Right kidney (tissue), 1 donor: ENCODE measurements at regions not wholly inside any gene's neighbourhood (a gene's known extent, or its start where the extent isn't known, plus 50 kb on each side); places are given as distances from the start of the nearest gene placed in this dataset.

Experiments used
- DNase-seq: peaks from one replicate; pipeline ENCODE4 v3.0.0-alpha.2; 2016

DNA sequence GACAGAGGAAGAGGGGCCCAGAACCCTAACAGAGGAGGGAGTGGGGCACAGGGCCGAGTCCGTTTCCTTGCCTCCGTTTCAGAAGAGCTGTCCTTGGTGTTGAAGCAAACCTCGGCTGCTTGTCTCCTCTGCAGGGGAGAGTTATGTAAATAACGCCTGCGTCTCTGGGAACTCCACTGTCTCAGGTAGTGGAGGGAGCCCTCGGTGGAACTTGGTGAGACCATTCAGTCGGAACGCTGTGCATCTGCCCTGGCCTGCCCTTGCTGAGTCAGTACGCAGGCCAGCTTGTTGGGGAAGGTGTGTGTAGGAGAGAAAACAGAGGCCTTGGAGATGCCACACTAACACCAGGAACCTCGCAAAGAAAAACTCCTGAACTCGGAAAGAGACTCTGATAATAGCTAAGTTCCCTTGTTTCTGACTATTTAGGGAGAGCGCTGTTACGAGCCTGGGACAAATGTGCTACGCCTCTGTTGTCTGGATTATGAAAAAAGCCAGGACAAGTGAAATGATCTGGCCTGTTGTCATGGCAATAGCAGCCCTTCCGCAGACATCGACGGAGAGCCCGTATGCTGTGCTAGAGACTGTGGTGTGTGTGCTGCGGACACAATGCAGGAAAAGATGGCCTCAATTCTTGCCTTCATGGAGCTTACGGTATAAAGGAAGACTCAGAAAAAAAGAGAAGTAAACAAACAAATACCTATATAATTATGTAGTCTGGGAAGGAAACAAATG, 94.6 kb upstream of the AKT3 start:
- peak; percentile 50 for DNase-seq

DNA sequence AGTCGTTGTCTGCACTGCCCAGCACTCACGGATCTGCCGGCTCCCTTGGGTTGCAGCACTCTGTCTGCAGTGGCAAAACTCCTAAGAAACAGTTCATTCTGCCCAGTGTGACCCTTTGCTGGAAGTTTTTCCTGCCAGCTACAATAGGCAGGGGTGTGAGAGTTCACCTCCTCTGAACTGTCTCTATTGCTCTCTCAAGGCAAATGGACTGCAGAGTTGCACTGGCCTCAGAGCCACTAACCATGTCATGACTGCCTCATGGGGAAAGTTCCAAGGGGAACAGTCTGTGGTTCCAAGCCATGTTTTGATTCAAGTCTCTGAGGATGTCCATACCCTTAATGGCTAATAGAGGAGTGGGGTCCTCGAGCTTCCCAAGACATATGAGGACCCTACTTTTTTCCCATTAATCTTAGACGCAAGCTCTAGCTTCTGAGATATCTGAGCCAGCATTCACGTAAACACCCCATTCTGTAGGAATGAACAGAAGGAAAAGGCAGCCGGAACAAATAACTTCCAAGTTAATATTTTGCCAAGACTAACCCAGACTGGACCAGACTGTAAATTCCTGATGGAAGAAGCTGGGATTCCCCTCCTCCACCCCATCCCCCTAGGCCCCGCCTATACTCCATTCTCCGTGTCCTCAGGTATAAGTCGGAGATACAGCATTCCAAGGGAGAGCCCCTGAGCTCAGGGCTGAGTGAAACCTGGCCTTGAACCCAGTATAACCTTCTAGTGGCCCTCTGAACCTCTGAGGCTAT, 93.8 kb upstream of the AKT3 start:
- DNase-seq, result peak; percentile 17

DNA sequence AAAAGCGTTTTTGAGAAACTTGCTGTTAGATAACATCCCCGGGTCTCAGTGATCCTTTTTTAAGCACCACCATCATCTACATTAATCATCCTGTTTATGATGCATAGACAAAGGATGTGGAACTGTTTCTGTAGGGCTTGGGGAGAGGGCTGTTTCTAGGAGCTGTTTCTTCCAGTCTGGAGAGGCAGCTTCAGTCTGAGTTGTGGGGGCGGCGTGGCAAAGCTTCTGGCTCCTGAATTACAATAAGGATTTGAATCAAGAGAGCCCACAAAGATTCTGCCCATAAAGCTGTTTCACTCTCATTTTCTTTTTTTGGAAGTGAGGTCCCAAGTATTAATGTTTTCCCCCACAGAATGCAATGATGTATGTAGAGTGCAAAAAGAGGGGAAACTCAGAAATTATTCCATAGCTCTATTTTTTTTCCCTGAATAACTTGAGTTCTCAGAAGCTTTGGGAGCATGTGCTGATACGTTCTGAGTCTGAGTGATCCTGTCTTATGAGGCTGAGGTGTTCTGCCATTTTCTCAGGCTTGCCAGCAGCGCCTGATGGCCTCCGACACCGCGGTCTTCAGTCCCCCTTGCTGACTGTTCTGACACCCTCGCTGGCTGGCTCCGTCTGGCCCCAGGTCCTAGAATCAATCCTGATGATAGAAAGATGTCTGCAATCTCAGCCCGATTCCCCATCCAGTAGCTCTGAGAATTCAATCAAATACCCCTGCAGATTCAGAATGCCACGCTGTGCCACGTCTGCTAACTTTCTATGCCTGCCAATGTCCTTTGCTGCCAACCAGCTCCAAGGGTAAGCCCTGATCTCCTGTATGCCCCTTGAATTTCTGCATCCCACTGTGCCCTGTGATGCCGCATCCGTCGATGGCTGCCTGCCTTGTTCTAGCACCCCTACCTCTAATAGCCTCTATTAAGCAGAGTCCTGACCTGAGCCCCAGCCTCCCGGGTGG, 92.4 kb upstream of the AKT3 start:
- DNase-seq, result no peak

DNA sequence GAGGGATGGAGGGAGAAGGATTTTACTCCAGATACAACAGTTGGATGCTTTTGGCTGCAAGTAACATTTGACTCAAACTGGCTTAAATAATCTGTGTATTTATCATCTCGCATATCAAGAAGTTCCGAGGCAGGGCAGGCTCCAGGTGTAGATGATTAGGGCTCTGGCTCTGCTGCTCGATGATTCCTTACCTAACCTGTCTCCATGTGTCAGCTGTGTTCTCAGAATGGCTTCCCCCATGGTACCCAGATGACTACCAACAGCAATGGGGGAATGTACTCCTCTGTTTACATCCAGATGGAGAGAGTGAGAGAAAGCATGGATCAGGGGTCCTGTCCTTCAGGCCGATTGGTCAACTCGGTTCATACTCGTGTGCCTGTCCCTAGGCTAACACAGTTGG, 90.4 kb upstream of the AKT3 start:
- DNase-seq, result no peak

DNA sequence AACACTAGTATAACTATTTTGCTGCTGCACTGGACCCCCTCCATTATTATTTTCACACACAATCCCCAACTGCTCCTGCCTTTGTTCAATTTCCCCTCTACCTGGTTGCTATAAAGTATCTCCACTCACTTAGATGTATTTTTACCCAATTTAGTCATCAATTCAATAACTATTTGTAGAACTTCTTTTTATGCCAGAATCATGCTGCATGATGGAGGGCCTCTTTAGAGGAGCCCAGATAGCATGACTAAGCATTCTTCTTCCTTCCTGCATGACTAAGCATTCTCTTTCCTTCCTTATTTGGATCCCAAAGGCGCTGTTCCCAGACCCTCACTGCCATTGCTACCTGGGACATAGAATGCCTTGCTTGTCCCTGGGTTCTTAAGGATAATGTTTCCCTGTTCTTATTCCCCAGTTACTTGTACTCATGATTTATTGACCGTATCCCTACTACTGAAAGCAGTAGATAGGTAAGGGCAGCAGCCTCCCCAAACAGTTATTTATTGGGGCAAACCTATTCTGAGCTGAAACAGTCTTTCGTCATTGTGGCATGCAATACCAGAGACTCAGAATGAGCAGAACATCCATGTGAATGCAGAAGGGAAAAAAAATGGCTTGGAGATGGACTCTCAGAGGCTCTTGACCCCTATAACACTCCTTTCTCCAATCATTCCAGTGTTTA, 89.3 kb upstream of the AKT3 start:
- no peak for DNase-seq

DNA sequence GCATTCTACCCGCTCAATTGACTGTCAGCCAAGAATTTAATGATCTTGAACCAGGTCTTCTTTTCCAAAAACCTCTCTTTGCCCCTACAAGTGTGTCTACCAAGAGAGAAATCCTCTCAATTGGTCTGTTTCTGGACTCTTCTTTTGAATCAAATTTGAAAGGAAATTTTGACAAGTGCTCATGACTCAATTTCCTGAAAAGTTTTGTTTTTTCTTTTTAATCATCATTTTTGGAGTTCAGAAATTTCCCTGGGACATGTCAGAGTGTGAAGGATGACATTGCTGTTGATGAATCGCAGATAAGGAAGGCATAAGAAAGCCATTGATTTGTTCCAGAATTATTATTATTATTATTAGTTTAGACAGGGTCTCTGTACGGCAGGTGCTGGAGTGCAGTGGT, 88.2 kb upstream of the AKT3 start:
- no peak for DNase-seq

DNA sequence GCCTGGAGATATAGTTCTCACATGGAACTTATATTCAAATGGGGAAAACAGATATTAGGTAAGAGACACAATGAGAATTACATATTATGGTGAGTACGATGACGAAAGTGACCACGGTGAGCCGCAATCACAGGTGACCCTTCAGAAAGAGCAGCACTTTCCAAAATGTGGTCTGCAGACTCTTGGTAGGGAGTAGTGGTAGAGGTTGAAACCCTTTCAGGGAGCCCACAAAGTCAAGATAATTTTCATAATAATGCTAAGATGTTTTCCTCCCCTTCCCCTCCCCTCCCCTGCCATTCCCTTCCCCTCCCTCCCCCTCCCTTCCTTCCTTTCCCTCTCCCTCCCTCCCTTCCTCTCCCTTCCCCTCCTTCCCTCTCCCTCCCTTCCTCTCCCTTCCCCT, 83.5 kb upstream of the AKT3 start:
- DNase-seq, result no peak

DNA sequence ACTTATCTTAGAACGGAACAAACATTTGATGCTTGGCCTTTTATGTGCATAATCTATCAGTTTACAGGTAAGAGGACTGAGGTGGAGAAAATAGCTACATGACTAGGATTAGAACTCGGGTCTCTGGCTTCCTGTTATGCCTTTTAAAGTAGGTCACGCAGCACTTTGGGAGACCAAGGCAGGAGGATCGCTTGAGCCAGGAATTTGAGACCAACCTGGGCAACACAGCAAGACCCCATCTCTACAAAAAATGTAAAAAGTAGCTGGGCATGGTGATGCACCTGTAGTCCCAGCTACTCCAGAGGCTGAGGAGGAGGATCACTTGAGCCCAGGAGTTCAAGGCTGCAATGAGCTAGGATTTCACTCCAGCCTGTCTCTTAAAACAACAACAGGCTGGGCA, 81.9 kb upstream of the AKT3 start:
- DNase-seq, result no peak

DNA sequence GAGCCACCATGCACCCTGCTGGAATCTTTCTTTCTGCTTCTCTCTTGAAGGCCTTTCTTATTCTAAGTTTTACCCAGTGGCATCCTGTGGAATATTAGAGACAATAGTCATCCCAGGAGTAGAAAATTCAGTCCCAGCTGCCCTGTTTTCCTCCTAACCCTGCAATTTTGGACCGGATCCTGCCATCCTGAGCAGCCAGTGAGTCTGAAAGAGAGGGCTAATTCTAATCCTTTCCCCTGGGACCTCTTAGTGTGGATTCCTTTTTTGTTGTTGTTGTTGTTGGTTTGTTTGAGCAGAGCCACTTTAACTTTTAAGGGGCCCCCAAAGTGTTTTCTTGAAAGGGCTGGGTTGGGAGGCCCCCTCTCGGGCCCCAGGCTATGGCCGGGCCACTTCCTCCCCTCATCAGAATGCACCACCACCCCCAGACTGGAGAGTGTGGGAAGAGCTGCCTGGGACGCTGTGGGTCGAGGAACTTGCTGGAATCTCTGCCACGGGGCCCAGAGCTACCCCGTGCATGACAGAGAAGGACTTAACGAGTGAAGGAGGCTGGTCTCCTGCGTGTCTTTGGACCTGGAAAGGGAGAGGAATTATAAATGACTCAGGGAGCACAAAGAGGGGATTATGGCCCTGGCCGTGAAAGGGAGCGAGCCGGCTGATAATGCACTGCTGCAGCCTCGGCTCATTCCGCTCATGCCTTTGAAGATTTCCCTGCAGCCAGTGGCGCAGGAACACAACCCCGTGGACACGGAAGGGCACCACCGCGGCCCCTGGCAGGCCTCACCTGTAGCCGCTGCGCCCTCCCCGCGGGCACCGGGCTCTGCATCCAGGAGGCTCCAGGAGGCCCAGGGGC, 81.0 kb upstream of the AKT3 start:
- DNase-seq, result peak; percentile 31

DNA sequence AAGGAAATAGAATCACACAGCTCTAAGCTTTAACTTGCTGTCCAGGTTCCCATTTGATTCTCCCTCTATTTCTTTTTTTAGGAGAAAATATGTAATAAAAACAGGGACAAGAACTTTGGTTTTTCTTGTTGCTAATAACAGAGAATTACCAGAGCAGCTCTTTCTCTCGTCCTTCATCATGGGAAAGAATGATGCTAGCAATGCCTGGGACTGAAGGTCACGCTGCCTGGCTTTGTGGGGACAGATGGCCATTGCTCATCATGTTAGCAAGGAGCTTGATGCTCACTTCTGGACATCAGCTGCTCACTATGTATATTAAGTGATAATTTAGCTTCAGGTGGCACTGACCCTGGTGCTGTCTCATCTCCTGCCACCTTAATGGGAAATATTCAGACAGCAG, 77.3 kb upstream of the AKT3 start:
- no peak for DNase-seq

DNA sequence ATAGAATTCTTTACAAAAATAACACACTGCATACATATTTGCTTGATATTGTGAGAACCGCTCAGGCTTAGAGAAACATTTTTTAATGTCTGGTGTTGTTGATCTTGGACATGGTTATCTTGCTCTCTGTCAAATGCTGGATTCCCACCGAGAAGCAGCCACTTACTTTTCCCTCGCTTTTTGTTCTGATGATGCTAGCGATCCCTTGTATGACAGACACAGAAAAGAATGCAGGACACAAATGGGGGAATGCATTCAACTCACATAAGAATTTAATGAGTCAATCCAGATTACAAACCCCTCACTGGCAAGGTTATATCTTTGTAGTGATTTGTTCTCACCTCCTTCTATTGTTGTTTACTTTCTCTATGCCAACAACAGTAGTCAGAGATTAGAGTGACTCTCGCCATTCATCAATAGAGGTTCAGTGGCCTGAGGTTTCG, 76.8 kb upstream of the AKT3 start:
- no peak for DNase-seq

DNA sequence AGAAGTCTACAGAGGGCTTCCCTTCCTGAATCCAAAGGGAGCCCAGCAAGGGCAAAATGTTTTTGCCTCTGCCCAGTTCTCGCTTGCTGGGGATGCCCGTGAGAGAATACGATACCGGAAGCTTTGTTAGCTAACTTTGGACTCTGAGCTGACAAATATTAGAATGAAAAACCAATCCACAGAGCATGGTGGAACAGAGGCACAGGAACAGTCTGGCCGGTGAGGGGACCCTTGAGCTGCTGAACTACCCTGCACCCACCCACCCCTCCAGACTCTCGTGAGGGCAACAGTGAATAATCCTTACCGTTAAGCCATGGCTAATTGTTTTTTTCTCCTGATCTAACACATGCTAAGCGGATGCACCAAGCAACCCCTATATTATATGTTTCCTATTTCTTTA, 76.3 kb upstream of the AKT3 start:
- DNase-seq, result no peak

DNA sequence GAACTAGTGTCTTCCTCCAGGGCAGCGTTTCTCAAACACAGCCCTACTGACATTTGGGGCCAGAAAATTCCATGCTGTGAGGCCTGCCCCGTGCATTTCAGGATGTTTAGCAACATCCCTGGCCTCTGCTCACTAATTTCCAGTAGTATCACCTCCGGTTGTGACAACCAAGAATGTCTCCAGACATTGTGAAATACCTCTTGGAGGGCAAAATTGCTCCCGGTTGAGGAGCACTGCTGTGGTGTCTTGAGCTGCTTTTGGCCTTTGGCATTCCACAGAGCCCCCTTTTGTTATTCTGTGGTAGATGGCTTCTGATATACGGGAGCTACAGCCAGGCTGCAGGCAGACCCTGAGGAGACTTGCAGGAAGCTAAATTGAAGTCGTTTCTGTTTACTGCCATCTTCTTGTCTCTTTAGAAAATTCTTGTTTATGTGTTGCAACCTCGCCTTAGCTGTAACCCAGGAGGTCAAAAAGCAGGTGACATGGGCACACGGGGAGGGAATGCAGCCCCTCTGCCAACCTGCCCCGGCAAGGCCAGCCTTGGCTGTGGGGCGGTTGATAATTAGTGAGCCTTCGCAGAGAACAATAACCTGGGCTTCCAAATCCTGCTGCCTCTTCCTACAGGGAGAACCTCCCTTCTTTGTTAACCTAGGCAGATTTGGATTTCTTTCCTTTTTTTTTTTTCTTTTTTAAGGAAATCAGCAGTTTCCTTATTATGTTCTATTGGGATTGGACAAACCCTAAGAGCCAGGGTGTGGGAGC, 74.7 kb upstream of the AKT3 start:
- DNase-seq, result no peak

DNA sequence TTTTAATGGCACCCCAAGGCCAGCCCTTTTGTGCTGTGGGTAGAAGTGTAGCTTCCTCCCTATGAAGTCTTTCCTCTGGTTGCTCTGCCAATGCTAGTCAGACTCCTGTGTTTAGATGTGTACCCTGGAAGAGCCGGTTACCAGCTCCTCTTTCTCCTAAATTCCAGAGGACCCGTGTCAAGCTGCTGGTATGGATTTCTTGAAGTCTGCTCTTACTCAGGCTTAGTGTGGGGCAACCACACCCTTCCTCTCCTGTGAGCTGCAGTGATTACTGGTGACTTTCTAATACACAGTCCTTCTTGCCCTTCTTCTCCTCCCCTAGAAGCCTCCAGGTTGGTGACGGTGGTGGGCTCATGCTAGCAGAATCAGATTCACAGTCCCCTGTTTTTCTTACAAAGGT, 74.1 kb upstream of the AKT3 start:
- no peak for DNase-seq

DNA sequence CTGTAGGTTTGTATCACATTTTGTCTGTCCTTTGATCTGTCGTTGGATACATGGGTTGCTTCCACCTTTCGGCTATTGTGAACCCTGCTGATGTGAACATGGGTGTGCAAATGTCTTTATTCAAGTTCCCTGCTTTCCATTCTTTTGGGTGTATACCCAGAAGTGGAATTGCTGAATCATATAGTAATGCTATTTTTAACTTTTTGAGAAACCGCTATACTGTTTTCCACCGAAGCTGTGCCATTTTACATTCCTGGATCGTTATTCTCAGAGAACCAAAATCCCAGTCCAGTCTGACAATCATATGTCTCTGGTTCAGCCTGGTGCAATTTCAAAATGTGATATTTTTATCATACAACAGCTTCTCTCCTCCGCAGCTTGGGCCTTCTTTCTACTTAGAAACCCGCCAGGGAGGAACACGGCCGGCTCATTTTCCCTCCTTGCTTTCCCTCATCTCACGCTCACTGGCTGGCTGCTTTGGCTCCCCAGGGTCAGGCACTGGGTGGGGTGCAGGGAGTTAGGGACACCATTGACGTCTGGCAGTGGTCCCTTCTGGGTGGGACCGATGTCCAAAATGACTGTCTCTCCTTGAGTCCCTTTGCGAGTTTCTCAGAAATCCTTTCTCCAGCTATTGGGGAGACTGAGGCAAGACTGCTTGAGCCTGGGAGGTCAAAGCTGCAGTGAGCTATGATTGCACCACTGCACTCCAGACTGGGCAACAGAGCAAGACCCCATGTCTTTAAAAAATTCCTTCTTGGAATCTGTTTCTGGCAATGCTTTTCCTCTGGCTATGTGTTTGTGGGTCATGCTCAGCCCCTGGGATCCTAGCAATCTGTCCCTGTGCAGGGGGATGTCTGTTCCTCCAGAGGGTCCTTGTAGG, 73.5 kb upstream of the AKT3 start:
- no peak for DNase-seq

DNA sequence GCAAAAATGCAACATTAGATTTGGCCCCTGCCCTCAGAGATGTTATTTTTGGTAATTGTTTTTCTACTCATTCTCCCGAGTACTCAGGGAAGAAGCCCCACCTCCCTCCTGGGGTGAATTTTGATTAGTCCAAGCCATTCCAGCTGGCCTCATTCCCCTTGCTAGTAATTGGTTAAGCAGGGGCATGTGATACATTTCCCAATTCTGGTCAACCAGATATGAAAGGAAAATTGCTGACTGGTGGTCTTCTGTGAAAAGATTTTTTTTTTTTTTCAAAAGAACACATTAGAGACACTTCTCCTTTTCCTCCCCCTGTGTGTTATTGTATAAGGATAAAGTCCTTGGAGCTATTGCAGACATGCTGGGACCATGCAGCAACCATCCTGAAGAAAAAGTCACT, 71.1 kb upstream of the AKT3 start:
- no peak for DNase-seq

DNA sequence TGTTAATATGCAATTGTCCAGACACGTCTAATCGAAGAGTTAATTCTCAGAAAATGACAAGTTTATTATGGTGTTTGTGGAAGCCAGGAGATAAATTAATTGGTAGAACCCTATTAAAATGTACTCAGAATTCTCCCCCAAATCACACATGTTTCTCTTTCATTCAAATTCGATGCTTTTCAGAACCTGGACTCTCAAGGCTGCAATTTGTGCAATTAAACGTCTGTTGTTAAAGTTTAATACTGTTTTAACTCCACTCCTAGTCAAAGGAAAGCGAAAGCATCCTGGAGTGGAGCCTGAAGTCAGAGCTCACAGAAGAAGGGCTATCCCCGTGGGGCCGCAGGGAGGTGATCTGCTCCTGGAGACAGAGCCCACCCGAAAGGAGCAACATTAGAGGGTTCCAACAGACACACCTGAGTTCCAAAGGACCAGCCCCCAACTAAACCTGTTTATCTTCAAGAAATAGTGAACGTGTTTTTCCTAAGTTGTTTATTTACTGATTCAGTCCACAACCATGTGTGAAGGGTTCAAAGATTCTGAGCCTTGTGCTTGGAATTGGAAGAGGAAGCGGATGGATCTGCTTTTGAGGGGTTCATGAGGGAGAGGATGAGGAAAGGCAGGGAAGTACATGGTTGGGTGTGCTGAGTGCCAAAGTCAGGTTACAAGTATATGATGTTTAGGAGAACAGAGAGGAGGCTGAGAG, 68.0 kb upstream of the AKT3 start:
- DNase-seq, result no peak

DNA sequence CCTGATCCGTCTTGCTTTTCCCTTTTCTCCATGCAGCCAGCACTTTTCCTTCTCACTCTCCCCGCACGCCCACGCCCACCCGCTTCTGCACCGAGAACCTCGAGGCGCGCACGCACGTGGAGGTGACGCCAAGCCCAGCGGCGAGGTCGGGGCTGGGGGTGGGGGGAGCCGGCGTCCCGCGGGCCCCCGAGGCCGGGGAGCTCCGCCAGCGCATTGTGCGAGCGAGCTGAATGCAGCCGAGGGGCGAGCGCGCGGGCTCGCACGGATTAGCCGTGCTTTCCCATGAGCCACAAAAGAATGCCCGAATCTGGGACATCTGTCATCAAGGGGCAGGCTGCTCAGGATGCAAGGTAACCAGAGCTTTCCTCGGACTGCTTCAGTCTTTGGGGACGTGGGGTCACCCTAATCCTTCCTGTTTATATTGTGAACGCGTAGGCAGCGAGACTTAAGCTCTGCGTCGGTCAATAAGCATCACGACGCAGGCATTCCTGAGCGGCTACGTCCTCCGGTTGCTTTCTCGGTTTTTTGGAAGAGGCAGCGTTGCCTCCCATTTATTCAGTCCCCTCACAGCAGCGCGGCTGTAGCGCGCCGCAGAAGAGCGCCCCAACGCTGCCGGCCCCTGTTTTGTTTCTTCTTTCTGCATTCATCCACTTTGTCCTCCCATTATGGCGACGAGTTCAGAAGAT, 67.3 kb upstream of the AKT3 start:
- peak; percentile 61 for DNase-seq
